ENCODE measurements at regions not wholly inside any gene's neighbourhood (a gene's known extent, or its start where the extent isn't known, plus 50 kb on each side); places are given as distances from the start of the nearest gene placed in this dataset.

GRCh38 chr1:173293756-173294155 lies 86.6 kb upstream of the TNFSF4 start:
- Histone ChIP-seq H3K36me3 (ENCODE audit: control insufficient read depth in 2 of 4, insufficient read depth in 4 of 4, low read length in 3 of 4) (no peaks in the 10 kb centered on the region), H2BK5ac (ENCODE audit: low read depth, low read length) (no peak overlapping the region), H3K79me1 (ENCODE audit: low read depth, low read length) (no peaks in the 10 kb centered on the region), H3K79me2 (ENCODE audit: control insufficient read depth in 1 of 2, insufficient read depth in 2 of 2, low read length in 2 of 2) (no peaks in the 10 kb centered on the region), H3K27me3 (replicated peaks in 1 of 4; ENCODE audit: control insufficient read depth in 3 of 4, extremely low read depth in 1 of 4, insufficient read depth in 3 of 4, low read length in 3 of 4) (no peaks in the 10 kb centered on the region; a peak in 1 of 7 replicates), H4K91ac (replicated peaks; ENCODE audit: insufficient read length, low read length) (no peak overlapping the region), H3K4ac (replicated peaks; ENCODE audit: insufficient read length, low read depth, low read length) (no peak overlapping the region), H3K23me2 (ENCODE audit: low read depth, low read length) (no peaks in the 10 kb centered on the region), H4K20me1 (replicated peaks in 1 of 2; ENCODE audit: control insufficient read depth in 1 of 2, insufficient read depth in 2 of 2, low read length in 2 of 2) (no peaks in the 10 kb centered on the region), H3K4me2 (ENCODE audit: insufficient read depth in 1 of 2, low read depth in 2 of 2, low read length in 2 of 2) (no peak overlapping the region), H2BK20ac (ENCODE audit: low read length) (no peak overlapping the region), H4K8ac (ENCODE audit: extremely low read depth, insufficient read depth, low read length) (no peak overlapping the region), H3K14ac (ENCODE audit: insufficient read length) (no peak overlapping the region), H2BK15ac (ENCODE audit: low read length) (no peak overlapping the region), H2BK12ac (ENCODE audit: low read depth, low read length) (no peak overlapping the region), H3K4me3 (ENCODE audit: extremely low read depth in 1 of 4, insufficient read depth in 2 of 4, low read depth in 3 of 4, low read length in 4 of 4) (no peak overlapping the region), H4K5ac (ENCODE audit: insufficient read length, low read depth, low read length) (no peak overlapping the region), H3K4me1 (replicated peaks in 1 of 4; ENCODE audit: control insufficient read depth in 3 of 4, insufficient read depth in 4 of 4, low read length in 3 of 4) (no peaks in the 10 kb centered on the region; a peak in 1 of 7 replicates), H2AK5ac (ENCODE audit: low read depth, low read length) (no peak overlapping the region), H3K23ac (ENCODE audit: insufficient read length) (no peak overlapping the region), H3K56ac (replicated peaks; ENCODE audit: insufficient read length, low read depth, low read length) (no peak overlapping the region), H3K9ac (replicated peaks in 1 of 4; ENCODE audit: extremely low read depth in 1 of 4, low read depth in 3 of 4, low read length in 3 of 4) (no peak overlapping the region), H2AFZ (ENCODE audit: low read length) (no peak overlapping the region), H3K9me3 (ENCODE audit: insufficient read depth in 2 of 2, low read depth in 1 of 2, low read length in 1 of 2) (no peaks in the 10 kb centered on the region), H3K27ac (ENCODE audit: low read depth, low read length) (no peak overlapping the region), H3K18ac (ENCODE audit: extremely low read depth, low read length) (no peak overlapping the region), H2BK120ac (replicated peaks; ENCODE audit: low read depth, low read length) (no peak overlapping the region)
- 92% methylated on average over 1 of the region's 1 CpG; no CpG with 5 or more reads in 1 of the 2 experiments for whole genome bisulfite sequencing, 2 experiments (ENCODE audit: extremely low coverage in 1 of 2, insufficient coverage in 1 of 2, insufficient read length in 1 of 2, insufficient replicate concordance in 2 of 2, low coverage in 1 of 2, low lambda C conversion rate in 2 of 2, missing lambda C conversion rate in 1 of 2)
- no peak for DNase-seq (ENCODE audit: low read depth in 1 of 2, low spot score in 2 of 2)
- ChIA-PET POLR2A (ENCODE audit: partially characterized antibody) (no interaction called here), CTCF (ENCODE audit: partially characterized antibody) (no interaction called here)
- no peak for FAIRE-seq
- no peak for TF ChIP-seq BCL11A (IDR thresholded peaks at IDR 0.05; ENCODE audit: low read depth in 2 of 2, low read length in 2 of 2)
- TF ChIP-seq SIN3A (conservative IDR thresholded peaks at IDR 0.05 in 1 of 2, IDR thresholded peaks at IDR 0.05 in 1 of 2; ENCODE audit: low read depth in 1 of 2, low read length in 2 of 2): no peak
- no peak for TF ChIP-seq NANOG (IDR thresholded peaks at IDR 0.05; ENCODE audit: insufficient read depth, low read depth, low read length, poor library complexity, severe bottlenecking)
- no peak for TF ChIP-seq SRF (IDR thresholded peaks at IDR 0.05; ENCODE audit: low read depth, low read length)
- no peak for TF ChIP-seq BRCA1 (IDR thresholded peaks at IDR 0.05; ENCODE audit: low read depth, low read length)
- no peak for TF ChIP-seq ASH2L (IDR thresholded peaks at IDR 0.05; ENCODE audit: low read length)
- TF ChIP-seq RFX5 (IDR thresholded peaks at IDR 0.05; ENCODE audit: borderline replicate concordance, low read depth, low read length): no peak
- no peak for TF ChIP-seq SAP30 (IDR thresholded peaks at IDR 0.05; ENCODE audit: insufficient read depth, insufficient replicate concordance, low read length)
- TF ChIP-seq HDAC2 (IDR thresholded peaks at IDR 0.05; ENCODE audit: borderline replicate concordance in 1 of 2, low read depth in 2 of 2, low read length in 2 of 2): no peak
- TF ChIP-seq USF2 (IDR thresholded peaks at IDR 0.05; ENCODE audit: low read length): no peak

Data from H1 (cell line).